H1 (cell line): ENCODE measurements at regions not wholly inside any gene's neighbourhood (a gene's known extent, or its start where the extent isn't known, plus 50 kb on each side); places are given as distances from the start of the nearest gene placed in this dataset.

Experiments
- ASH2L ChIP-seq: fragments of 200-600, 300-600 bp; sonication (generic); IDR thresholded peaks from one replicate; pipeline ENCODE4 v1.7.1; 2017; ENCODE audit warnings: low read length
- BRCA1 ChIP-seq: IDR thresholded peaks from 2 replicates; pipeline ENCODE4 v1.6.1; 2012; ENCODE audit warnings: low read depth, low read length, improper control_type of control experiment
- RXRA ChIP-seq: IDR thresholded peaks from 2 replicates; pipeline ENCODE4 v1.6.1; 2011; ENCODE audit warnings: low read depth, mild to moderate bottlenecking, low read length, moderate library complexity; ENCODE audit not compliant: insufficient read depth
- TBP ChIP-seq: IDR thresholded peaks from 2 replicates; pipeline ENCODE4 v1.6.1; 2011; ENCODE audit warnings: low read depth, low read length, improper control_type of control experiment

GRCh38 chr9:75390951-75391350 lies 302.6 kb downstream of the OSTF1 start (continued):
- TF ChIP-seq BRCA1 (no peak), RXRA (no peak), TBP (no peak), ASH2L (no peak)
